ENCODE measurements at regions not wholly inside any gene's neighbourhood (a gene's known extent, or its start where the extent isn't known, plus 50 kb on each side); places are given as distances from the start of the nearest gene placed in this dataset.

GRCh38 chr3:170697131-170697530, 111.3 kb upstream of the SLC7A14 start:
- no peak for DNase-seq (ENCODE audit: low read depth, low spot score)
- POLR2A ChIA-PET = no interaction called here
- intact Hi-C loops (cut with micrococcal nuclease; ENCODE audit: unreplicated experiment) (no loop called here), in situ Hi-C loops (cut with HindIII; ENCODE audit: low pct_unique_long_range_greater_than_20kb, low sequenced_read_pairs) (no loop called here)
- Histone ChIP-seq H3K27ac (ENCODE audit: low read length) (no peak overlapping the region), H3K9me3 (ENCODE audit: control insufficient read depth, insufficient read depth, low read depth, low read length) (no peaks in the 10 kb centered on the region), H3K4me1 (ENCODE audit: control insufficient read depth, insufficient read depth, low read length) (no peaks in the 10 kb centered on the region), H3K36me3 (ENCODE audit: control insufficient read depth, insufficient read depth, low read length) (no peaks in the 10 kb centered on the region), H3K4me3 (ENCODE audit: low read depth in 2 of 2, low read length in 2 of 2) (no peak overlapping the region), H3K27me3 (ENCODE audit: control insufficient read depth, insufficient read depth, low read length) (no peaks in the 10 kb centered on the region)
- no TSS peak for BruUV-seq (replicated peaks)
- TF ChIP-seq POLR2AphosphoS5 (IDR thresholded peaks at IDR 0.05; ENCODE audit: low read depth, low read length) = no peak
- no peak for TF ChIP-seq SIN3A (IDR thresholded peaks at IDR 0.05; ENCODE audit: borderline replicate concordance, insufficient read depth, low read depth, low read length)
- TF ChIP-seq, protein P1, sequence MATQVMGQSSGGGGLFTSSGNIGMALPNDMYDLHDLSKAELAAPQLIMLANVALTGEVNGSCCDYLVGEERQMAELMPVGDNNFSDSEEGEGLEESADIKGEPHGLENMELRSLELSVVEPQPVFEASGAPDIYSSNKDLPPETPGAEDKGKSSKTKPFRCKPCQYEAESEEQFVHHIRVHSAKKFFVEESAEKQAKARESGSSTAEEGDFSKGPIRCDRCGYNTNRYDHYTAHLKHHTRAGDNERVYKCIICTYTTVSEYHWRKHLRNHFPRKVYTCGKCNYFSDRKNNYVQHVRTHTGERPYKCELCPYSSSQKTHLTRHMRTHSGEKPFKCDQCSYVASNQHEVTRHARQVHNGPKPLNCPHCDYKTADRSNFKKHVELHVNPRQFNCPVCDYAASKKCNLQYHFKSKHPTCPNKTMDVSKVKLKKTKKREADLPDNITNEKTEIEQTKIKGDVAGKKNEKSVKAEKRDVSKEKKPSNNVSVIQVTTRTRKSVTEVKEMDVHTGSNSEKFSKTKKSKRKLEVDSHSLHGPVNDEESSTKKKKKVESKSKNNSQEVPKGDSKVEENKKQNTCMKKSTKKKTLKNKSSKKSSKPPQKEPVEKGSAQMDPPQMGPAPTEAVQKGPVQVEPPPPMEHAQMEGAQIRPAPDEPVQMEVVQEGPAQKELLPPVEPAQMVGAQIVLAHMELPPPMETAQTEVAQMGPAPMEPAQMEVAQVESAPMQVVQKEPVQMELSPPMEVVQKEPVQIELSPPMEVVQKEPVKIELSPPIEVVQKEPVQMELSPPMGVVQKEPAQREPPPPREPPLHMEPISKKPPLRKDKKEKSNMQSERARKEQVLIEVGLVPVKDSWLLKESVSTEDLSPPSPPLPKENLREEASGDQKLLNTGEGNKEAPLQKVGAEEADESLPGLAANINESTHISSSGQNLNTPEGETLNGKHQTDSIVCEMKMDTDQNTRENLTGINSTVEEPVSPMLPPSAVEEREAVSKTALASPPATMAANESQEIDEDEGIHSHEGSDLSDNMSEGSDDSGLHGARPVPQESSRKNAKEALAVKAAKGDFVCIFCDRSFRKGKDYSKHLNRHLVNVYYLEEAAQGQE (IDR thresholded peaks at IDR 0.05; ENCODE audit: insufficient read depth in 1 of 2, low read depth in 2 of 2, low read length in 1 of 2) = no peak
- TF ChIP-seq CTCF (IDR thresholded peaks at IDR 0.05) = no peak
- TF ChIP-seq TCF7L2 (IDR thresholded peaks at IDR 0.05; ENCODE audit: low read depth, low read length) = no peak
- CTCF ChIA-PET = interaction anchor here (0.6 kb wide), 1 partner anchor 144 kb away, joined by 6 read pairs; no protein-coding TSS in a partner anchor
- ATAC-seq = no peak

GRCh38 chr3:170695486-170696064, 109.7 kb upstream of the SLC7A14 start:
- BruUV-seq (replicated peaks) = no TSS peak
- no peak overlapping the region for H3K4me3 ChIP-seq (ENCODE audit: low read depth in 2 of 2, low read length in 2 of 2)
- ChIA-PET POLR2A (no interaction called here), CTCF (no interaction called here)
- H3K4me1 ChIP-seq (ENCODE audit: control insufficient read depth, insufficient read depth, low read length) = no peaks in the 10 kb centered on the region
- intact Hi-C loops (cut with micrococcal nuclease; ENCODE audit: unreplicated experiment) (no loop called here), in situ Hi-C loops (cut with HindIII; ENCODE audit: low pct_unique_long_range_greater_than_20kb, low sequenced_read_pairs) (no loop called here)
- H3K36me3 ChIP-seq (ENCODE audit: control insufficient read depth, insufficient read depth, low read length) = no peaks in the 10 kb centered on the region
- H3K9me3 ChIP-seq (ENCODE audit: control insufficient read depth, insufficient read depth, low read depth, low read length) = no peaks in the 10 kb centered on the region
- ATAC-seq (no peak), DNase-seq (ENCODE audit: low read depth, low spot score) (no peak)
- H3K27me3 ChIP-seq (ENCODE audit: control insufficient read depth, insufficient read depth, low read length) = no peaks in the 10 kb centered on the region
- TF ChIP-seq CTCF (IDR thresholded peaks at IDR 0.05) (no peak), POLR2AphosphoS5 (IDR thresholded peaks at IDR 0.05; ENCODE audit: low read depth, low read length) (no peak), TCF7L2 (IDR thresholded peaks at IDR 0.05; ENCODE audit: low read depth, low read length) (no peak), SIN3A (IDR thresholded peaks at IDR 0.05; ENCODE audit: borderline replicate concordance, insufficient read depth, low read depth, low read length) (no peak)
- TF ChIP-seq, protein P1 (IDR thresholded peaks at IDR 0.05; ENCODE audit: insufficient read depth in 1 of 2, low read depth in 2 of 2, low read length in 1 of 2) = no peak
- H3K27ac ChIP-seq (ENCODE audit: low read length) = no peak overlapping the region

Measured in Panc1 (cell line).